ENCODE measurements at regions not wholly inside any gene's neighbourhood (a gene's known extent, or its start where the extent isn't known, plus 50 kb on each side); places are given as distances from the start of the nearest gene placed in this dataset.
A peak's percentile ranks its signal among the peaks of the same experiment; 100 is the strongest.

DNA sequence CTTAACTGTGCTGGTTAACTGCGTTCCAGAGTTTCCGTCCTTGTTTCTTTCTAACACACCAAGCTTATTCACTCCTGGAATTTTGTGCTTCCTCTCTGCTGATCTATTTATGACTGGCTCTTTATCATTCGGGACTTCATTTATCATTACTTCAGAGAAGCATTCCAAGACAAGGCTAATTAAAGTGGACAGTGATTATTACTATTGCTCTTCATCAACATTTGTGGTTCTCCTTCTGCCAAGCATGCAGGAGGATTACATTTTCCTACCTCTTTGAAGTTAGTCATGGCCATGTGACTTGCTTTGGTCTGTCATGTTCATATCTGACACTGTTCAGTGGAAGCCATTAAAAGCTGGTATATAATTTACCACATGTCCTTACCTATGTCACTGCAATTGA is 172.4 kb upstream of the AGR3 start:
- no peak for DNase-seq

DNA sequence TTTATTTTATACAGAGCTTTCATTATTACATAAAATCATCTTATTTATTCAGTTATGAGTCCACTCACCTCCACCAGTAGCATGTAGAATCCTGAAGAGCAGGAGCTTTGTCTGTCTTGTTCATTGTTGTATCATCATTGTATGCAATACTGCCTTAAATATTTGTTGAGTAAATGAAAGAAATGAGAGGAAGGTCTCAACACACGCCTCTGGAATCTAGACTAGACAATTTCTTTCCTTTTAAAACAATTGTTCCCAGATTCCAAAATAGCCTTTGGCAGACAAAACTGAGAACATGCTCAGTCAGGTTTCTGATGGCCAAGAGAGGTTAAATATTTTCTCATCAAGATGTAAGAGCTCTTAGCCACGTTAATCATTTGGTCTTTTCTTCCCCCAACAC is 173.1 kb upstream of the AGR3 start:
- DNase-seq, result no peak

DNA sequence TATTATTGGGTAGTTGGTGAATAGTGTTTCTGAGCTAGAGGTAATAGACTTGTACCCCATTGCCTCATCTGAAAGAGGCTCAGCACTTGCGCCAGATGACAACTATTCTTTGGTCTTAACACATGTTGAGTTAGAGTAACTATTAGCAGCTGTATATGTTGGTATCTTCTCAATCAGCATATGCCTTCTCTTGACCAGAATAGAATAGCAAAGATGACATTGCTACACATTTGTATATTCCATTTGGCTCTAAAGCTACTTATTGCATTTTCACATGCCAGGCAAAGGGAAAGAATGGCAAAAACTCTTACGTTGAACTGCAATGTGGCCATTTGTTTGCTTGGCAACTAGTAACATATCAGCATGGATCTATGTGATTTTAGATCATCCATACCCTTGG is 173.8 kb upstream of the AGR3 start:
- DNase-seq, result no peak

DNA sequence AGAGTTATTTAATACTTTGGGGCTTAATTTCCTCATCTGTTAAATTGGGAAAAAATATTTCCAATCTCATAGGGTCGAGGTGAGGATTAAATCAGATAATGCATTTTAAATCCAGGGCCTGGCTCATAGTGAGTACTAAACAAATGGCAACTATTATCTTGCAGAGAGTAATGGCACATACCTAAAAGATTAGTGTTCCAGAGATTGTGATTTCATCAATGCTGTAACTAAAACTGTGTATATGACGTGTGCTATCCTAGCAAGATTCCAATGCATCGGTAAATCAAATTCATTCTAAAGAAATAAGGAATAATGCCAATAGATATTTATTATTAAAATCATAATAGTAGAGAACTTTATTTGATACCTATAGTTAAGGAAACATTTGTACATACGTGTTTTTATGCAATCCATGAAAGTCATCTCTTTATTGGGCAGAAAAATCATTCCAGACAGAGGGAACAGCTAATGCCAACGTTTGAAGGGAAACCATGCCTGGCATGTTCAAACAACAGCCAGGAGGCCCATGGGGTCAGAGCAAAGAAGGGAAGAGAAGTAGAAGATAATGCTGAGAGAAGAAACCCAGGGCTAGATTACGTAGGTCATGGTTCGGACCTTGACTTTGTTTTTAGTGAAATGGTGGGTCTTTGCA is 174.8 kb upstream of the AGR3 start:
- DNase-seq, result no peak

DNA sequence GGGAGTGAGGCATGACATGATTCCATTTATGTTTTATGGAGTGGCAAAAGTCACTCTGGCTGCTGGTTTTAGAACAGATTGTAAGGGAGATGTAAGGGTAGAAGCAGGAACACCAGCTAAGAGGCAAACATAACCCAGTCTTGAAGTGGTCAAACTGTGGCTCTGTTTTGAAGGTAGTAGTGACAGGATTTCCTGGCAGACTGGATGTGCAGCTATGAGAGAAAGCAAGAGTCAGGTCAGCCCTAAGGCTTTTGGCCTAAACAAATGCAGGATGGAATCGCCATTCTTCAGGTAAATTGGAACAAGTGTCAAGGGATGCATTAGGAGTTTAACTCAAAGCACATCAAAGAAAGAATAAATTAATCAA is 175.3 kb upstream of the AGR3 start:
- no peak for DNase-seq

DNA sequence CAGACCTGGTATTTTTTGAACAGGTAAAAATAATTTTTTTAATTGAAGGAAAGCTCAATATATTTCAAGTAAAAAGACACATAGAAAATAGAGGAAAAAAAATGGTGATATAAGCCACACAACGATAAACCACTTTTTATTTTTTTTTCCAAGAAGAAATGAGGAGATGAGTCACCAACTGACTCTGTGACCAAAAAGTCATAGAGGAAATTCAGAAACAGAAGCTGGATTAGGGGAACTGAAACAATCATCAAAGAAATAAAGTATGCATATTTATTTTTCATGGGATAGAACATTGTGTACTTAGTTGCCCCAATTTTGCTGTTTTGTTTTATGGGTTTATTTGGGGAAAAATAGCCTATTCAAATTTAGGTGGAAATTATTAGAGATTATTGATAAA is 176.8 kb upstream of the AGR3 start:
- no peak for DNase-seq

DNA sequence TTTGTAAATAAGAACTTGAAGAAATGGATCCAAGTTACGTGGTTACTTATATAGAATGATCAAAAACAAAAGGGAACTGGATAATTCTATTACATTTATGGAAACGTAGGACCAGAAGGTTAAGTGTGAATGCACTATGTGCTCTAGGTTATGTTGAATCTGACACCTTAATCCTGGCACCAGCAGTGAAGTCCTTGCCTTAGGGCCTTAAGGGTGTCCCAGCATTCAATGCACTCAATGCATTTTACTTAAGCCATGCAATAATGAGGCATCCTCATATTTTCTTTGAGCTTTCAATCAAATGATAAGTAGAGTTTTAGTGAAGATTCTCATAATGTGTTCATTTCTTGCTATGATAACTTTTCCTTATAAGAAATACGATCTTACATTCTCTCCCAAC is 178.3 kb upstream of the AGR3 start:
- DNase-seq, result no peak

DNA sequence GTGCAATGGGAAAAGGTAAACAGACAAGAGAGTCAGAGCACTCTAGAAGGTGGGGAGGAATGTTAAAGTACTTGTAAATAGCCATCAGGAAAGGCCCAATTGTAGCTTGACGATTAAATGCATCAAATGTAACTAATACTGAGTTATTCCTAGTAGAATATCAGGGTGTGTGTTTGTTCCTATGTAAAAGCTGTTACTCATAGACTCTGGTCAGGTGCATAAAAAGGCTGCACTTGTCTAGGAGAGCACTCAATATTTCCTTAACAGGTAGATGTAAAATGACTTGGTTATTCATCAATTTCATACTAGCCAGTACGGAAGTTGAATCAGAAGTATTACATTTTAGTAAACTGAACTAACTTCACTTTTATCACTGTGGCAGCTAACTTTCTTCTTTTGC is 179.7 kb upstream of the AGR3 start:
- no peak for DNase-seq

DNA sequence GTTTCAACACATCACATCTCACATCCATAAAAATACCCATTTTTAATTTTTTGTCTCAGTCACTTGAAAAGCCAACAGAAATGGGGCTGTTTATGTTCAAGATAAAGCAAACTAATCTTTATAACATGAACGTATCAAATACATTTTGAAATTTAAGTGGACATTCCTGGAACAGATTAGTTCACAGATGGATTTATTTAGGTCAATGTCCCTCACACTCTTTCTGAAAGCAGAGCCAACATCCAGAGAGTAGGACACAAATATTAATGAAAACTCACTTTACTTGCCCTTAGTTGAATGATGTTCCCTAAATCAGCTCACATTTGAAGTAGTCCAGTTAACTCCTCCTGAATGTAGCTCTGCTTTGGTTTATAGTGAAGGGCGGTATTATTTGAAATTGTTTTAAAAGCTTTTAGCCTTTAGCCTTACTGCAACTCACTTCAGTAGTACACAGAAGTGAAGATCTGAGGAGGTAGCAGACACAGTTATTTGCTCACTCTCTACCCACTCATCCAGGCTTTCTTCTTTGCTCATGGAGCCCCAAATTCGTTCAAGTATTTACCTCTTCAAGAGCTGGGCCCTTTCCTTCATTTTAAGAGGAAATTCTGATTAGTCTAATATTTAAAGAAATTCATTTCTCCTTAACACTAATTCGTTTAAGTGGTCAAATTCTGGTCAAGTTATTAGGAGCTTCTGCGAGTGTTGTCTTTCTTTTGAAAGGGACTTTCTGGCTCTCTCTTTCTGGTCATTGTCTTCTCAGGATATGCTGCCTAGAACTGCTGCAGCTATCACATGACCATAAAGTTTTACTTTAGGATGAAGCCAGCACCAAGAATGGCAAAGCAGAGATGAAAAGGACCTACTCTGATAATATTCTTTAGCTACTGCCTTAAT is 180.6 kb upstream of the AGR3 start:
- DNase-seq, result no peak

DNA sequence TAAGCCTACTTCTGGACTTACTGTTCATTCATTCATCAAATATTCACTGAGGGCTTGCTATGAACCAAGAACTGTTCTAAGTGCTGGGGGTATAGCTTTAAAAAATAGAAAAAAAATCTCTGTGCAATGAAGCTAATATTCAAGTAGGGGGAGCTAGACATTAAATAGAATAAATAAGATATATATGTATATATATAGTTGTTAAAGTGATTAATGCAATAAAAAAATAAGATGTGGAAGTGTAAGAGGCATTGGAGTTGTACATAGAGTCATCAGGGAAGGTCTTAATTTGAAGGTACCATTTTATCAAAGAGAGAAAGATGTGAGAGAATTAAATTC is 181.2 kb upstream of the AGR3 start:
- DNase-seq, result no peak

DNA sequence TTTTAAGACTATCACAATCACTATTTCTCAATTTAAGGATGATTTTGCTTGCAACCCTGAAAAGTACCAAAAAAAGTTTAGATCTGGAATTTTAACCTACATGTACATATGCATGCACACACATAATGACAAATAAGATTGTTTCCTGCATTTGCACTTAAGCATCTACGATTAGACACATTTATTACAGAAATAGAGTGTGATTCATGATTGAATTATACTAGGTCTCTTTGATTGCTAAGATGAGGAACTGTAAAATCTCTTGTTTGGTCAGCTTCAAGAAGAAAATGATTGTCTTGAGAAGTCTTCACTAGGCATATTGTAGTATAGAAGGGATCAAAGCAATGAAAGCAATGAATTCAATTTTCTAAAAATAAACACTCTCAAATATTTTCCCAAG is 185.9 kb upstream of the AGR3 start:
- no peak for DNase-seq

DNA sequence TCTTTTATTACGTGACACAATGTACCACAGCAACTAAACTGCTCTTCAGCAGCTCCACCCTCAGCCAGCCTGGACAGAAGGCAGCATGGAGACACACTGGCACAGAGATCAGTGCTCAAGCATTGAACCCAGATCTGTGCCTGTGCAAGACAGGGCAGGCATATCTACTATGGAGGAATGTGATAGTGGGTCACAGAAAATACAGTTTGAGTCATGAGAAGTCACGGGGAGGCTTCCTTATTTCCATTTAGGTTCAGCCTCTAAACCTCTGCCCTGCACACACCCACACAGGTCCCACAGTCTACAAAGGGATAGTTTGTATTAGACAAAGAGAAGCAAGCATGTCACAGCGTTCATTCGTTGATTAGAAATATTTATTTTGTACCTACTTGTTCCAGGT is 187.4 kb upstream of the AGR3 start:
- peak in 1 of 2 donors; percentile 2 for DNase-seq

DNA sequence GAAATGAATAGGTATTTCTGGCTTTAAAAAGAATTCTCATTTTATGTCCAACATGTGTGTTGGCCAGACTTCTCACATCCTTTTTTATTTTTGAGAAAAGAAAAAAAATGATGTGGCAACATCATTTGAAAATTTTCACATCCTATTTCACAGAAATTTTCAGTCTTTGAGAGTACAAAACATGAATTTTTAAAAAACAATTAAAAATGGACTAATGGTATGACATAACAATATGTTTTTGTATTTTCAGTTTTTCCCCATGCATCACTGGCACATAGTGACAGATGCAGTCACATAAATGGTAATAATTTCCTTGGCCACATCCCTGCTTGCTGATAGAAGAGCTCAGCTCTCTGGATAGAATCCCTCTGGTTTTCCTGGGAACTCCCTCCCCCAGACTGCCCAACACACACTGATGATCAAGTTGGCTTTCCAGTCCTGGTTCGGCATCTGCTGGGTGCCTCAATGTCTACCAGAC is 188.5 kb upstream of the AGR3 start:
- DNase-seq, result no peak

DNA sequence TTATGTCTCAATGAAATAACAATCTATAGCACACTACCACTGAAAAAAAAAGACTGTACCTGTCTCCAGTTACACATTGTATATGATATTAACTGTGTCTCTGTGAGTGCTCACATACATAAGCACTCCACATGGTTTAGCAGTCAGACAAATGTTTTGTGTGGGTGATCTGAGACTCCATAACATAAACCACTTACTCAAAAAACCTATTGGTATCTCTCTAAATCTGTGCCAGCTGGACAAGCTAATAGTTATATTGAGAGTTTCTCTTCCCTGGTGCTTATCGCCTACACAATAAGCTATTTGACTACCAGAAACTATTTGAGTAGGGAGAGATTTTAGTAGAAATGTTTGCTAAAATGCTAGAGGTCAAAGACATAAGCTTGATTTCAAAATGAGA is 190.1 kb upstream of the AGR3 start:
- no peak for DNase-seq

DNA sequence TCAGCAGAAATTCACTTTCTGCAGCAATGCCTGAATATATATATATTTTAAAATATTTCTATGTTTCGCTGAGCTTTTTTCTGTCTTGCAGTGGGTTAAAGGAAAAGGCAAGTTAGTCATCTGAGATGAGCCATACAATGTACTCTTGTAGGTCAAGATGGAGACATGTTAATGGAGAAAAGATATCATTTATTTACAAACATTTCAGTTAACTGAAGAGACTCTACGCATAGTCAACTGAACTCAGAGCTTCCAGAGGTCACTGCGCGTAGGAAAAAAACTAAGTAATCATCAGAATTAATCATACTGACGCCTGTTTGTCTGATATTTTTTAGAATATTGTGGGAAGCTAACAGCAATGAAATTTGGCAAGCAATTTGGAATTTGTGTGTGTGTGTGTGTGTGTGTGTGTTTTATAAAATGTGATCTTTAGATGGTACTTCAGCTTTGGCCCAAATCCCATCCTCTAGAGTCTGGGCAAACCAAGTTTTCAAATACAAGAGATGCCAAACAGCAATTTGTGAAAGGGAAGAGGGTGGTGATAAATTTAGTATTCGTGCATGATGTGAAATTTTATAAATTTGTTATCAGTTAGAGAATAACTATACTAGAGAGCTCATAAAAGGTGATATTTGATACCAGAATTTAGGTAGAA is 193.9 kb upstream of the AGR3 start:
- no peak for DNase-seq

DNA sequence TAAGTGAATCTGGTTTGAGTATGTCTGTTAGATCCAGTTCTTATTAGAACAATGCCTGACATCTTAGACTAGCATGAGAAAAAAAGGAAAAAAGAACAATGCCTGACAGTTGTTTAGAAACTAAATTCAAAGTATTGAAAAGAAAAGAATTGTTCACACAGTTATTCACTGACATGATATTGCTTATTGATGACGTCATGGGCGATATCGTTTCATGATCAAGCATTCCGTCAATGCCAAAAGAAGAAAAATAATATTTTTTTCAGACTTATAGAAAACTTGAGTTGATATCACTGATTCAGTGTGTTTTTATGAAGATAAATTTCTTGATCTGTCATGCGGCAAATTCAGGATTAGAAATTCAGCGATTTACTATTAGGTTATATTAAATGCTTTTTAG is 196.5 kb upstream of the AGR3 start:
- DNase-seq, result no peak

DNA sequence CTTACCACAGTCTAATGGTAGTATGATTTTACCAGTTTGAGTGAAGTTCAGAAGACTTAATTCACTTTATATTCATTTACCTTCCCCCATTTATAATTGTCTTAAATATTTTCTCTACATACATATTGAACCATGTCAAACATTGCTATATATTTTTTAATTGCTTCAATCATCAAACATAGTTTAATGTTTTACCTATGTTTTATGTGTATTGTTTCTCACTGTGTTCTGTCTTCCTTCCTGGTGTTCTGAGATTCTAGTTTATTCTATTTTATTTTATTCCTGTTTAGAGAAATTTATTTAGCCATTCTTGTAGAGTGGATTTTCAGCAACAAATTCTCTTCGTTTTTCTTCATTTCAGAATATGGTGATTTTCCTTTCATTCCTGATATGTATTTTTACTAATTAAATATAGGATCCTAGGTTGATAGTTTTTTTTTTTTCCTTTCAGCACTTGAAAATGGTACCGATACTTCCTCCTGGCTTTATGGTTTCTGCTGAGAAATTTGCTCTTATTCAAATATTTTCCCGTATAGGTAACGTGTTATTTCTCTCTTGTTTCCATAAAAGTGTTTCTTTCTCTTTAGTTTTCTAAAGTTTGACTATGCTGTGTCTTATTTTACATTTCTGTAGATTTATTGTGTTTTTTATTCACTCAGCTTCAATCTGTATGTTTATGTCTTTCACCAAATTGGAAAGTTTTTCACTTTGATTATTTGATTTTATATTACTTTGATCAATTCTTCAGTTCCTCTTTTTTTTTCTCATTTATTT is 201.8 kb upstream of the AGR3 start:
- DNase-seq, result no peak

DNA sequence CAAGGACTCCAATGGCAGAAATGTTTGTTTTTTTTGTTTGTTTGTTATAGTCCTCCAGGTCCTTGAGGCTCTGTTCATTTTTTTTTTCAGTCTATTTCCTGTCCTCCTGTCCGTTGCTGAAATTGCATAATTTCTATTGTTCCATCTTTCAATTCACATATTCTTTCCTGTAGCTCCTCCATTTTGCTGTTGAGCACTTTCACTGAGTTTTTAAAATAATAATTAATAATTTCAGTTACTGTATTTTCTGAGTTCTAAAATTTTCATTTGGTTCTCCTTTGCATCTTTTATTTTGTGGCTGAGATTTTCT is 202.3 kb upstream of the AGR3 start:
- DNase-seq, result no peak

DNA sequence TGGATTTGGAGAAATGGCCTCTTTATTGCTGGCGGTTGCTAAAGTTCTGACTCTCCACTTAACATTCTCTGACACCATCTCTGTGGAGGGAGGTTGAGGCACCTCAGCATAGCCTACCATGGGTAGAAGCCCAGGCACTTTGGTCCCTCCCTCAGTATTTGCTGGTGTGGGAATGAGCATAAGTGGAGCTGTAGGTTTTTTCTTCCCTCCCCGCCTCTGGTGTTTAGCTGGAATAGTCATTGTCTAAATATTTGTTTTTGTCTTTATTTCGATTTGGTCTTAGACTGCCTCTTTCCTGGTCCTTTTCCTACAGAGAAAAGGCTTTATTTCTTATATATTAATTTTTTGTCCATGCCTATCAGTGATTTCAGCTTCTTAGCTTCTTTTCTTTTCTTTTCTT is 203.4 kb upstream of the AGR3 start:
- DNase-seq, result no peak

DNA sequence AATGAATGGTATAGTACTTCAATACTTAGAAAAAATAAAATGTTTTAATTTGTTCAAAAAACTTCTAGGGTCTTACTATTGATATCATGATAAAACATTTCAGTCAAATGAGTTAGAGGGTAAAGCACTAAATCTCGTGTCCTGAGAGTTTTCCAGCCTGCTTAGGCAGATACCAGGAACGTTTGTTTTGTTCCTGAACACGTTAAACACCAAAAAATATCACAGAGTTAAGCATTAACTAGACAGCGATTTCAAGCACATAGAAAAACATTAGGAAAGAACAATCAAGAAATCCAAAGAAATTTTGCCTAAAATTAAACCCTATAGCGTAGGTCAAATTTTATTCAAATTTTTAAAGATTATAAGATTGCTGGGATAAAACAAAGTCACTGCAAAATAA is 204.6 kb upstream of the AGR3 start:
- no peak for DNase-seq

DNA sequence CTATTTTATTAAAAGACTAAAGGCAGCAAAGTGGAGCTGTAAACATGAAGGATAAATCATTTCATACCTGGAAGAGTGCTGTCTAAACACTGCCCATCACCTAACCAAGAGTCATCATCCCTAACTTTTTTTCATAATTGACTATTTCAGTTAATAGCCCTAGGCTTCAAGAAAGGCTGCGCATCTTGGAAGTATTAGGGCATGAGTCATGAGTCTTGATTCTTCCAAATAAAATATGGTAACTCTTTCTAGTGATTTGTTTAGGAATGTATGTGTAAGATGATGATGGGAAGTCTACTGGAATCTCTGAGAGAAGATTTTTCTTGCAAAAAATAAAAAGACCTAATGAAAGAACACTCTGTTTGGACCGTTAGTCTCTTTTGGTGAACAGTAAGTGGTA is 207.7 kb upstream of the AHR start:
- no peak for DNase-seq

DNA sequence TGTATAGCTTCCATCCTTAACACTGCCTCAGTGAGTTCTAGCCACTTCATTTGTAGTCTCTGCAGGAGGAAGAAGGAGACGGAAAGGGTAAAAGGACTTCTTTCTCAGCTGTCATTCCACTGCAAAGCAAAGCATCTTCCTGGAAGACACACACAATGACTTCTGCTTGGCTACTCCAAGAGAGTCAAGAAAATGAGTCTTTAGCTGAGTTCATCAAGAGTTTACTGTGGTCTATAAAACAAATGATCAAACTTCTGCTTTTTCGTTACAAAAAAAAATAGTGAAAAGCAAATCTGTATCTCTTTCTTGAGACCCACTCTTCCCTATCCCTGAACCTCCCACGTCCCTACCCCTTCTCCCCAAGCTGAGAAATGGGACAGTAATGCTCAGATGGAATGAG is 205.0 kb upstream of the AHR start:
- no peak for DNase-seq

DNA sequence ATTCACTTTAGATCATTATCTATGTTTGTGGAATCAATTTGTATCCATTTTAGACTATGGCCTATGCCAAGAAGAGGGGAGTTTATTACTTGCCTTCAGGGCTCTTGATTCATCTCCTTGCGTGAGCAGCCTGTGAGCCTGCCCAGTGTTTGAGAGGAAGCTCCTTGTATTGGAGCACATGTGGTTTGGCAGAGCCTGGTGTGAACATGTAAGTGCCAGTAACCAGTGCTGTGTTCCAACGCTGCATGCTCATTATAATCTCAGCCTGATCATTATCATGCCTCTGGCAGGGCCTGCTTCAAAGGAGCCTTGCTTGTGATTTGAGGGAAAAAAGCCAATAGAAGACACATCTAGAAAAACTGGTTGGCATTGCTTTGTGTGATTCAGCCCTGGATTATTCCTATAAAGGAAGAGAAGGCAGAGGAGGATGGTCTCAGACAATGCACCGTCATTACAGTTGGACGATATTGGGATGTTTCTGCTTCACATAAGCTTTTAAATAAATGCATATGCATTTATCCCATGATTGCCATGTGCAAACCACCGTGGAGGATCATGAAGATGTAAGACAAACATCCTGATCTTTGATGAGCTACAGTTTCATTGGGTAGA is 203.4 kb upstream of the AHR start:
- no peak for DNase-seq

Measured in activated CD4-positive, alpha-beta T cell treated with anti-CD3 and anti-CD28 coated beads for 4 hours (primary cell).